ENCODE measurements at regions not wholly inside any gene's neighbourhood (a gene's known extent, or its start where the extent isn't known, plus 50 kb on each side); places are given as distances from the start of the nearest gene placed in this dataset.

- TF ChIP-seq, protein P1, sequence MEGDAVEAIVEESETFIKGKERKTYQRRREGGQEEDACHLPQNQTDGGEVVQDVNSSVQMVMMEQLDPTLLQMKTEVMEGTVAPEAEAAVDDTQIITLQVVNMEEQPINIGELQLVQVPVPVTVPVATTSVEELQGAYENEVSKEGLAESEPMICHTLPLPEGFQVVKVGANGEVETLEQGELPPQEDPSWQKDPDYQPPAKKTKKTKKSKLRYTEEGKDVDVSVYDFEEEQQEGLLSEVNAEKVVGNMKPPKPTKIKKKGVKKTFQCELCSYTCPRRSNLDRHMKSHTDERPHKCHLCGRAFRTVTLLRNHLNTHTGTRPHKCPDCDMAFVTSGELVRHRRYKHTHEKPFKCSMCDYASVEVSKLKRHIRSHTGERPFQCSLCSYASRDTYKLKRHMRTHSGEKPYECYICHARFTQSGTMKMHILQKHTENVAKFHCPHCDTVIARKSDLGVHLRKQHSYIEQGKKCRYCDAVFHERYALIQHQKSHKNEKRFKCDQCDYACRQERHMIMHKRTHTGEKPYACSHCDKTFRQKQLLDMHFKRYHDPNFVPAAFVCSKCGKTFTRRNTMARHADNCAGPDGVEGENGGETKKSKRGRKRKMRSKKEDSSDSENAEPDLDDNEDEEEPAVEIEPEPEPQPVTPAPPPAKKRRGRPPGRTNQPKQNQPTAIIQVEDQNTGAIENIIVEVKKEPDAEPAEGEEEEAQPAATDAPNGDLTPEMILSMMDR (optimal IDR thresholded peaks at IDR 0.05 in 1 of 3, IDR thresholded peaks at IDR 0.05 in 1 of 3, conservative IDR thresholded peaks at IDR 0.05 in 1 of 3; ENCODE audit: extremely low read depth in 1 of 3, insufficient read depth in 2 of 3, low read length in 3 of 3), result no peak
- no peak for TF ChIP-seq EZH2 (IDR thresholded peaks at IDR 0.05; ENCODE audit: low read length)
These were observed 289.1 kb downstream of the RPS29 start for GRCh38 chr14:49297102-49297501.
